Endodermal cell (in vitro differentiated cells): ENCODE measurements at regions not wholly inside any gene's neighbourhood (a gene's known extent, or its start where the extent isn't known, plus 50 kb on each side); places are given as distances from the start of the nearest gene placed in this dataset.

ENCODE experiments used
- DNase-seq: peaks from one replicate; pipeline ENCODE4 v3.0.0-alpha.2; 2017
- H3K27ac ChIP-seq: 2 replicates; pipeline ENCODE4 v1.5.1; 2013; ENCODE audit warnings: mild to moderate bottlenecking, low read depth, low read length, moderate library complexity
- H3K27me3 ChIP-seq: 2 replicates; pipeline ENCODE4 v1.6.1; 2013; ENCODE audit warnings: mild to moderate bottlenecking, low read length, moderate library complexity; ENCODE audit not compliant: insufficient read depth, control insufficient read depth, poor library complexity, severe bottlenecking
- H3K36me3 ChIP-seq: 2 replicates; pipeline ENCODE4 v1.7.0; 2013; ENCODE audit warnings: mild to moderate bottlenecking, low read length, moderate library complexity; ENCODE audit not compliant: control insufficient read depth, insufficient read depth
- H3K4me1 ChIP-seq: one replicate; pipeline ENCODE4 v1.7.0; 2013; ENCODE audit warnings: low read length; ENCODE audit not compliant: control insufficient read depth, insufficient read depth
- H3K4me3 ChIP-seq: 2 replicates; pipeline ENCODE4 v1.5.1; 2013; ENCODE audit warnings: mild to moderate bottlenecking, low read length, moderate library complexity
- H3K9ac ChIP-seq: 2 replicates; pipeline ENCODE4 v1.6.1; 2013; ENCODE audit warnings: mild to moderate bottlenecking, low read length, moderate library complexity; ENCODE audit not compliant: poor library complexity, severe bottlenecking; ENCODE audit errors: extremely low read depth
- H3K9me3 ChIP-seq: 2 replicates; pipeline ENCODE4 v1.6.1; 2013; ENCODE audit warnings: mild to moderate bottlenecking, low read length, moderate library complexity; ENCODE audit not compliant: control insufficient read depth
- H3K27ac Mint-ChIP-seq: 2 replicates; pipeline ENCODE4 v1.8.0; 2020; ENCODE audit warnings: mixed read lengths
- H3K27me3 Mint-ChIP-seq: 2 replicates; pipeline ENCODE4 v1.8.0; 2021; ENCODE audit warnings: mild to moderate bottlenecking, mixed read lengths; ENCODE audit not compliant: insufficient read depth
- H3K36me3 Mint-ChIP-seq: 2 replicates; pipeline ENCODE4 v1.8.0; 2020; ENCODE audit warnings: low read depth, mixed read lengths
- H3K4me1 Mint-ChIP-seq: 2 replicates; pipeline ENCODE4 v1.8.0; 2020; ENCODE audit warnings: mixed read lengths
- H3K4me3 Mint-ChIP-seq: 2 replicates; pipeline ENCODE4 v1.8.0; 2020; ENCODE audit warnings: mild to moderate bottlenecking, moderate library complexity, mixed read lengths
- H3K9me3 Mint-ChIP-seq: 2 replicates; pipeline ENCODE4 v1.8.0; 2020; ENCODE audit warnings: mild to moderate bottlenecking, mixed read lengths
- WGBS, 2 experiments: methylation state at CpG; one replicate each; pipeline versions ENCODE4 v1.1.5 to v1.1.7; 2013; ENCODE audit warnings: missing lambda C conversion rate in 2 of 2, mixed read lengths in 1 of 2; ENCODE audit not compliant: insufficient coverage in 1 of 2, insufficient read length in 1 of 2; 5-methylcytosine and 5-hydroxymethylcytosine counted together
- TF ChIP-seq, protein P1 (sequence below): fragments of 200-600 bp; sonication (generic); conservative IDR thresholded peaks from 2 replicates; pipeline ENCODE4 v1.5.0; 2021; ENCODE audit warnings: antibody characterized with exemption, mild to moderate bottlenecking

DNA sequence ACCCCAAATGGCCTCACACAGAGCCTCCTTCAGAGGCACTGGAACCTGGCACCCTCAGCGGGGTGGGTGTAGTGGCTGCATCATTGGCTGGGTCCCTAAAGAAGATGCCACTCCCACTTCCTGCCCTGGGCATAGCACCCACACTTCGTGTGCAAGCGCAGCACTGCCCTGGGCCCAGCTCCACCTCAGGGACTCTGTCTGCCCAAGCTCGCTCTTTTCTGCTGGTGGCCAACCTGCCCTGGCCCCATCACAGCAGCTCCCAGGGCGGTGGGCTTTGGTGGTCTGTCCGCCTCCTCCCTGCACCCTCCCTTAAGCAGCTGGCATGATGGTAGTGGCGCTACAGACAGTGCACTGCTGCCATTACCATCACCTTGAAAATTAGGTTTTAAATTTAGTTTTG lies 829.3 kb upstream of the BRINP3 start:
- H3K27ac ChIP-seq = no peak overlapping the region
- TF ChIP-seq, protein P1, sequence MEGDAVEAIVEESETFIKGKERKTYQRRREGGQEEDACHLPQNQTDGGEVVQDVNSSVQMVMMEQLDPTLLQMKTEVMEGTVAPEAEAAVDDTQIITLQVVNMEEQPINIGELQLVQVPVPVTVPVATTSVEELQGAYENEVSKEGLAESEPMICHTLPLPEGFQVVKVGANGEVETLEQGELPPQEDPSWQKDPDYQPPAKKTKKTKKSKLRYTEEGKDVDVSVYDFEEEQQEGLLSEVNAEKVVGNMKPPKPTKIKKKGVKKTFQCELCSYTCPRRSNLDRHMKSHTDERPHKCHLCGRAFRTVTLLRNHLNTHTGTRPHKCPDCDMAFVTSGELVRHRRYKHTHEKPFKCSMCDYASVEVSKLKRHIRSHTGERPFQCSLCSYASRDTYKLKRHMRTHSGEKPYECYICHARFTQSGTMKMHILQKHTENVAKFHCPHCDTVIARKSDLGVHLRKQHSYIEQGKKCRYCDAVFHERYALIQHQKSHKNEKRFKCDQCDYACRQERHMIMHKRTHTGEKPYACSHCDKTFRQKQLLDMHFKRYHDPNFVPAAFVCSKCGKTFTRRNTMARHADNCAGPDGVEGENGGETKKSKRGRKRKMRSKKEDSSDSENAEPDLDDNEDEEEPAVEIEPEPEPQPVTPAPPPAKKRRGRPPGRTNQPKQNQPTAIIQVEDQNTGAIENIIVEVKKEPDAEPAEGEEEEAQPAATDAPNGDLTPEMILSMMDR = no peak
- Mint-ChIP-seq H3K9me3 (peaks cover 3% of the 10 kb centered on the region), H3K36me3 (no peaks in the 10 kb centered on the region), H3K4me3 (no peak overlapping the region), H3K27ac (no peak overlapping the region), H3K27me3 (no peaks in the 10 kb centered on the region), H3K4me1 (no peaks in the 10 kb centered on the region)
- WGBS, 2 experiments = 90 to 100% methylated on average over 1 to 7 of the region's 7 CpGs
- H3K4me3 ChIP-seq = no peak overlapping the region
- H3K36me3 ChIP-seq = no peaks in the 10 kb centered on the region
- no peak overlapping the region for H3K9ac ChIP-seq
- H3K4me1 ChIP-seq = no peaks in the 10 kb centered on the region
- no peaks in the 10 kb centered on the region for H3K27me3 ChIP-seq
- DNase-seq = no peak
- no peaks in the 10 kb centered on the region for H3K9me3 ChIP-seq

DNA sequence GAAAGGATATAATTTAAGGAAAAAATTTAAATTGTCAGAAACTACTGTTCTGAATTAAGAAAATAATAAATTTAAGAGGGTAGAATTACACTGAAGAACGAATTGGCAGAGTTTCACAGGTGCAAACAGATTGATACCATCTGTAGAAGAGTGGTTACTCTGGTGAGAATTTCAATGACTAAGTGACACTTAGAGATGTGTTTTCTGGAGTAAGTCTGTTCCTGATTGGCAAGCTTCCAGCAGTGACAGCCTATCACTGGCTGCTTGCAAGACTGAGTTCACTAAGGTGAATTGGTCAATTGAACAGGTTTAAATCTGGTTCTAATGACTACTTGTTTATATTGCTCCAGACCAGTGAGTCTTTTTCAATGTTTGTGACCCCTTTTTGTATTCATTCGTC lies 838.2 kb upstream of the RGS18 start:
- Mint-ChIP-seq H3K4me3 (no peak overlapping the region), H3K27me3 (no peaks in the 10 kb centered on the region), H3K9me3 (no peaks in the 10 kb centered on the region), H3K36me3 (no peaks in the 10 kb centered on the region), H3K4me1 (no peaks in the 10 kb centered on the region), H3K27ac (no peak overlapping the region)
- Histone ChIP-seq H3K9me3 (no peaks in the 10 kb centered on the region), H3K4me1 (no peaks in the 10 kb centered on the region), H3K27me3 (no peaks in the 10 kb centered on the region), H3K27ac (no peak overlapping the region), H3K4me3 (no peak overlapping the region), H3K36me3 (no peaks in the 10 kb centered on the region), H3K9ac (no peak overlapping the region)
- DNase-seq = no peak
- TF ChIP-seq, protein P1 = no peak
- WGBS, 2 experiments = 86 to 91% methylated on average over 1 to 2 of the region's 2 CpGs

DNA sequence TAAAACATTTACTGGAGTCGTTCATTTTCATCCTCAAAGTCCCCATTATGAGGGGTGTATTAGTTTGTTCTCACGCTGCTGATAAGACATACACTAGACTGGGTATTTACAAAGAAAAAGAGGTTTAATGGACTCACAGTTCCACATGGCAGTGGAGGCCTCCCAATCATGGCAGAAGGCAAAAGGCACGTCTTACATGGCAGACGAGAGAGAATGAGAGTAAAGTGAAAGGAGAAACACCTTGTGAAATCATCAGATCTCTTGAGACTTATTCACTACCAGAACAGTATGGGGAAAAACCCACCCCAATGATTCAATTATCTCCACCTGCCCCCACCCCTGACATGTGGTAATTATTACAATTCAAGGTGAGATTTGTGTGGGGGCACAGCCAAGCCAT lies 830.4 kb upstream of the RGS18 start:
- H3K9ac ChIP-seq = no peak overlapping the region
- no peaks in the 10 kb centered on the region for H3K27me3 ChIP-seq
- no peak for DNase-seq
- H3K27me3 Mint-ChIP-seq = no peaks in the 10 kb centered on the region
- H3K9me3 Mint-ChIP-seq = no peaks in the 10 kb centered on the region
- no peaks in the 10 kb centered on the region for H3K4me1 ChIP-seq
- H3K4me3 Mint-ChIP-seq = no peak overlapping the region
- no peaks in the 10 kb centered on the region for H3K4me1 Mint-ChIP-seq
- no peaks in the 10 kb centered on the region for H3K36me3 ChIP-seq
- TF ChIP-seq, protein P1 = no peak
- H3K4me3 ChIP-seq = no peak overlapping the region
- 92% methylated on average over 4 of the region's 4 CpGs; no CpG with 5 or more reads in 1 of the 2 experiments for WGBS, 2 experiments
- H3K9me3 ChIP-seq = no peaks in the 10 kb centered on the region
- no peak overlapping the region for H3K27ac ChIP-seq
- no peaks in the 10 kb centered on the region for H3K36me3 Mint-ChIP-seq
- no peak overlapping the region for H3K27ac Mint-ChIP-seq
